Smooth muscle cell (in vitro differentiated cells): ENCODE measurements at regions not wholly inside any gene's neighbourhood (a gene's known extent, or its start where the extent isn't known, plus 50 kb on each side); places are given as distances from the start of the nearest gene placed in this dataset.
"Not testable (repeated sequence)": the region's sequence is repeated elsewhere in the genome, so short reads cannot be mapped to it uniquely, and the experiment has no call there.

ENCODE experiments used
- DNase-seq: peaks from one replicate; lab custom pipeline; 2025; ENCODE audit not compliant: unreplicated experiment; lab: John Stamatoyannopoulos, UW
- H2AFZ ChIP-seq: fragments of 200-600 bp; sonication (generic); 2 replicates; pipeline ENCODE4 v1.6.0; 2016; ENCODE audit warnings: antibody characterized with exemption, low read depth, mild to moderate bottlenecking
- H3F3A ChIP-seq: fragments of 200-600 bp; sonication (generic); 2 replicates; pipeline ENCODE4 v1.6.0; 2017; ENCODE audit warnings: antibody characterized with exemption, low read depth
- H3K27ac ChIP-seq: fragments of 200-600 bp; sonication (generic); 2 replicates; pipeline ENCODE4 v1.5.1; 2016; ENCODE audit warnings: low read depth, mild to moderate bottlenecking
- H3K27me3 ChIP-seq: fragments of 200-600 bp; sonication (generic); 2 replicates; pipeline ENCODE4 v1.6.1; 2016; ENCODE audit warnings: low read depth, mild to moderate bottlenecking
- H3K36me3 ChIP-seq: fragments of 200-600 bp; sonication (generic); 2 replicates; pipeline ENCODE4 v1.5.1; 2016; ENCODE audit warnings: low read depth
- H3K4me1 ChIP-seq: fragments of 200-600 bp; sonication (generic); 2 replicates; pipeline ENCODE4 v1.5.1; 2016; ENCODE audit warnings: low read depth
- H3K4me2 ChIP-seq: fragments of 200-600 bp; sonication (generic); 2 replicates; pipeline ENCODE4 v1.6.0; 2016; ENCODE audit warnings: mild to moderate bottlenecking
- H3K4me3 ChIP-seq: fragments of 200-600 bp; sonication (generic); 2 replicates; pipeline ENCODE4 v1.5.1; 2016; ENCODE audit warnings: mild to moderate bottlenecking
- H3K79me2 ChIP-seq: fragments of 200-600 bp; sonication (generic); 2 replicates; pipeline ENCODE4 v1.6.0; 2016; ENCODE audit warnings: low read depth, mild to moderate bottlenecking
- H3K9ac ChIP-seq: fragments of 200-600 bp; sonication (generic); 2 replicates; pipeline ENCODE4 v1.6.0; 2016; ENCODE audit warnings: low read depth
- H3K9me3 ChIP-seq: fragments of 200-600 bp; sonication (generic); replicated peaks from 2 replicates; pipeline ENCODE4 v1.5.1; 2016; ENCODE audit warnings: low read depth
- H4K20me1 ChIP-seq: fragments of 200-600 bp; sonication (generic); 2 replicates; pipeline ENCODE4 v1.6.0; 2016; ENCODE audit warnings: low read depth
- CTCF ChIP-seq: fragments of 200-600 bp; sonication (generic); IDR thresholded peaks from 2 replicates; pipeline ENCODE4 v1.5.1; 2017; ENCODE audit warnings: borderline replicate concordance, mild to moderate bottlenecking, antibody characterized with exemption; ENCODE audit not compliant: insufficient read depth, poor library complexity, severe bottlenecking
- WGBS: methylation state at CpG from one replicate; pipeline ENCODE4 v1.1.7; 2016; ENCODE audit warnings: low lambda C conversion rate; 5-methylcytosine and 5-hydroxymethylcytosine counted together

GRCh38 chr17:37813751-37814150 lies 68.9 kb upstream of the HNF1B start:
- H3K27ac ChIP-seq = peak overlapping the region; percentile 57
- H3K9ac ChIP-seq = no peak overlapping the region
- no peaks in the 10 kb centered on the region for H3K9me3 ChIP-seq
- no peaks in the 10 kb centered on the region for H3K4me1 ChIP-seq
- no peaks in the 10 kb centered on the region for H3F3A ChIP-seq
- no peak for DNase-seq
- no peak overlapping the region for H3K4me3 ChIP-seq
- no peaks in the 10 kb centered on the region for H3K27me3 ChIP-seq
- TF ChIP-seq CTCF = no peak
- H2AFZ ChIP-seq = no peak overlapping the region
- H3K36me3 ChIP-seq = no peaks in the 10 kb centered on the region
- WGBS = 24% methylated on average over 4 of the region's 4 CpGs
- H3K4me2 ChIP-seq = no peak overlapping the region
- H4K20me1 ChIP-seq = no peaks in the 10 kb centered on the region
- H3K79me2 ChIP-seq = no peaks in the 10 kb centered on the region

GRCh38 chr17:37808846-37809245 lies 64.0 kb upstream of the HNF1B start:
- not testable (repeated sequence) for H3K9me3 ChIP-seq, H3K4me3 ChIP-seq, H3K79me2 ChIP-seq, H3K27ac ChIP-seq, H3K4me2 ChIP-seq, H4K20me1 ChIP-seq, DNase-seq, H3K27me3 ChIP-seq, H3K36me3 ChIP-seq, H3K4me1 ChIP-seq, H3K9ac ChIP-seq, H2AFZ ChIP-seq, H3F3A ChIP-seq
- 90% methylated on average over 7 of the region's 7 CpGs for WGBS

- Histone ChIP-seq H3K4me1 (no peaks in the 10 kb centered on the region), H3K27me3 (no peaks in the 10 kb centered on the region), H3K4me2 (no peak overlapping the region), H3F3A (no peaks in the 10 kb centered on the region), H2AFZ (no peak overlapping the region), H3K9me3 (no peaks in the 10 kb centered on the region), H3K9ac (no peak overlapping the region), H3K27ac (no peak overlapping the region), H4K20me1 (no peaks in the 10 kb centered on the region), H3K36me3 (no peaks in the 10 kb centered on the region), H3K4me3 (no peak overlapping the region), H3K79me2 (no peaks in the 10 kb centered on the region)
- DNase-seq = no peak
- WGBS = 85% methylated on average over 1 of the region's 1 CpG
- no peak for TF ChIP-seq CTCF
Observed at GRCh38 chr17:37802712-37803416, 58.0 kb upstream of the HNF1B start.

- DNase-seq = no peak
- no peaks in the 10 kb centered on the region for H3K36me3 ChIP-seq
- no peak overlapping the region for H2AFZ ChIP-seq
- H3F3A ChIP-seq = no peaks in the 10 kb centered on the region
- no peaks in the 10 kb centered on the region for H3K9me3 ChIP-seq
- H3K4me3 ChIP-seq = no peak overlapping the region
- no peaks in the 10 kb centered on the region for H3K79me2 ChIP-seq
- H3K9ac ChIP-seq = no peak overlapping the region
- WGBS = 80% methylated on average over 3 of the region's 3 CpGs
- TF ChIP-seq CTCF = no peak
- no peaks in the 10 kb centered on the region for H3K27me3 ChIP-seq
- H3K27ac ChIP-seq = no peak overlapping the region
- H4K20me1 ChIP-seq = no peaks in the 10 kb centered on the region
- no peak overlapping the region for H3K4me2 ChIP-seq
- no peaks in the 10 kb centered on the region for H3K4me1 ChIP-seq
Observed at GRCh38 chr17:37802061-37802595, 57.3 kb upstream of the HNF1B start.
